HG02759 (cell line): ENCODE measurements at regions not wholly inside any gene's neighbourhood (a gene's known extent, or its start where the extent isn't known, plus 50 kb on each side); places are given as distances from the start of the nearest gene placed in this dataset.

ENCODE experiments used
- ATAC-seq: cut with Tn5 transposase; IDR thresholded peaks from one replicate; pipeline ENCODE4 v1.9.1; 2021; ENCODE audit warnings: mild to moderate bottlenecking, moderate library complexity; ENCODE audit not compliant: unreplicated experiment

DNA sequence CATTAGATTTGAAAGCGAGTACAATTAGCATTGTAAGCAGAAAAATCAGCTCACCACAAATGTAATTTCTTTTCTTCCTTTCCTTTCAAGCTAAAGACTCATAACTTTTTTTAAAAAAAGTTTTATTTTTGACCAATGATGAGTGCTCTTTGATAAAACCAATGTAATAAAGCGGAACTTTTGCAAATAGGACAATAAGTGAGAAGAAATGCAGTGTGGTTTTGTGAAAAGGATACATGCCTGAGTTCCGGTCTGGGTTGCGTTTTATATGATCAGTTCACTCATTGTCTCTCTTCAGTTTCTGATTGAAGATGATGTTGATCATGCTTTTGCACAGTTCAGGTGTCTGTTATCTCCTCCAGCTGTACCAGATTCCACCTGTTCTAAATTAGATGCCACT is 274.4 kb downstream of the KLF12 start:
- no peak for ATAC-seq

DNA sequence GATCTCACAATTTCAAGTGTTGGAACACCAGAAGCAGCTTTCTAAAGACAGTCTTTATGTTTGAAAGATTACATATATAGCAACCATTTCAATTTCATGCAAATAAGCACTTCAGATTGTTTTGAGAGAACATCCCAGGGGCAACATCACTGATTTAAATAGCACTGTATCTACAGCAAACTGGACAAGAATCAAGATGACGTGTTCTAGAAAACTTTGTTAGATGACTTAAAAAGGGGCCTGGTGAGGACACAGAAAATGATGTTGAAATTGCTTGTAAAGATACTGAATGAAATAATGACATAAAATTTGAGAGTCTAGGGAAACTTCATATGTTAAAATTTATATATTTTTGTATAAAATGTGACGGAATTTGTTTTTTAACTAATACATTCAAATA is 277.1 kb downstream of the KLF12 start:
- ATAC-seq: no peak

DNA sequence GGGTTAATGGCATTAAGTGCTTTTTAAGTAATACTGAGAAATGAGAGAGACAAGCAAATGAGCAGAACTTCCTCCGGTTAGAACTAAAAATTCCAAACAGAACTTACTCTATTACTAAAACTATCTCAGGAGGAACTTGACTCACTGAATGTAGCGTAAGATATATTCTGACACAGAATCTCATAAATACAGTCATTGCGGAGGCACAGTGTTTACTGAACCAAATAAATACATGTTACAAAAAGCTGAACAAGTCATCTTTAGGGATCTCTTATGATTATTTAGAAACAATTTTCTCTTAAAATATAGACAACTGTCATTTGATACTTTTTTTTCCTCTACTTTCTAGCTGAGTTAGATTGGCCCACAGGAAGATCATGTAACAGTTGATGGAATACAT is 283.1 kb downstream of the KLF12 start:
- ATAC-seq: no peak

DNA sequence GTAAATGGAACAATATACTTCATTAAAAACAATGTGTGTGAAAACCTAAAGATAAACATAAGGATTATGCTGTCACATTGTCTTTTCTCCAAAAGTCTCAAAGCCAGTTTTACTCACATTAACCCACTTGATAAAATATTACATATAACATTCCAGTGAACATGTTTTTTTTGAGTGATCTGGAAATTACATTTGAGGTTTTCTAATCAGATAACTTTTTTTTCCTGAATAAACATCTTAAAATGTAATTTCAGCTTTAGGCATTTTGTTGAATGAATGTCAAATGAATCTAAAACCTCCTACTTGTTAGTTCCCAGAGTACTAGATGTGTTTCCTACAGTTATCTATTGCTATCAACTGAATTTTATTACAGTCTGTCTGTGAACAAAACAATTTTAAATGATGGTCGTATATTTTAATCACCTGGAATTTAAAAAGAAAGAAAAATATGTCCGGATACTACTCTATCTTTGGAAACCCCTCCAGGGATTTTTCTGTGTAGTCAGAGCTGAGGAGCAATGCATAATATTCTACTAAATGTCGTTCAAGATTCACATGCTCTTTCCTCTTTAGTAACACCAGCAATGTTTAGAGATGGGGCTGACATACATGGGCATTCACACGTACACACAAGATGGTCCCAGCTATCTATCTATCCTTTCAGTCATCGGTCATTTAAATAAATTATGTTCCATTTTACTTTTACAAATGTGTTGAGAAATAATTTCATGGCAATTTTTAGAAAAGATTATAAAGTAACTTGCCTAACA is 283.9 kb downstream of the KLF12 start:
- ATAC-seq: no peak

DNA sequence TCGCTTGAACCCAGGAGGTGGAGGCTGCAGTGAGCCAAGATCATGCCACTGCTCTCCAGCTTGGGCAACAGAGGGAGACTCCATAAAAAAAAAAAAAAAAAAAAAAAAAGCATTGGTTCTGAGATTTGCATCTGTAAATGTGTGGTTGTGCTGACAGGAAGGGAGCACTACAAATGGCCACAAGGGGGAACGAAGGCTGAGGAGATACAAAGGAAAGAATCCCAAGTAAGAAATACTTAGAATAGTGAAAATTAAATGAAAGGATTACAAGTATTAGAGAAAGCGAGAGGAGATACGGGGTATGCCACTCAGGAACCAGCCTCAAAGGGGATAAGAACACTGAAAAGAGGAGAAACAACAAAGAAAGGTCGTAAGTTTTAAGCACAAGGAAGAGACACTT is 284.9 kb downstream of the KLF12 start:
- no peak for ATAC-seq

DNA sequence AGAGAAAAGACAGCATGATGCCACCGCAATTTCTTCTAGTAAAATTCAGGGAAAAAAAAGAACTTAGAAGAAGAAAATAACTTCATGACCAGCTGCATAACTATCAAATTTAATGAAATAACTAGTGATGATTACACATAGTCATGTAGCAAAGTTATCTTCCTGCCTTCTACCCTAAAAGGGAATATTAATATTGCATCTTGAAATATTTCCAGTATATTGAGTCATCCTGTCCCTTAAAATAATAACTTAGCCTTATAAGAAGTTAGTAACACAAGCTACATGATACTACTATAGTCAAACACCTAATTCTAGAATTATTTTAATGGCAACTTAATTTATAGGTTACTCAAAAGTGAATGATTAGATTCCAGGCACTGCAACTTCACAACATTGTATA is 289.2 kb downstream of the KLF12 start:
- ATAC-seq: no peak

DNA sequence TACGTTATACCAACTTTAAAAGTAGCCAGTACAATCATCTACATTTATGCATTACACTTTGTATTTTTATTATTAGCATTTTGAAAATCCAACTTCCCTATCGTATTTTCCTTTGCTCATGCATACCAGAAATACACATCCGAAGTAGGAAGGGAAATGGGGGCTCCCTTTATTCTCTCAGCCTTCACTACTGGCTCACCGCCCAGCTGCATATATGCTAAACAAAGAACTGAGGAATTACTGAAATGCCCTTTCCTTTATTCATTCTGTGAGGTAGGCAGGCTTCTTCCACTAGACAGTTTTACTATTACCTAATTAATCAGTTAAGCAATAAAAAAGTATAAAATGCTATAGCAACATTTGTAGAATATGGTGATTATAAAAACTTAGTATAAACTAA is 291.6 kb downstream of the KLF12 start:
- ATAC-seq: no peak

DNA sequence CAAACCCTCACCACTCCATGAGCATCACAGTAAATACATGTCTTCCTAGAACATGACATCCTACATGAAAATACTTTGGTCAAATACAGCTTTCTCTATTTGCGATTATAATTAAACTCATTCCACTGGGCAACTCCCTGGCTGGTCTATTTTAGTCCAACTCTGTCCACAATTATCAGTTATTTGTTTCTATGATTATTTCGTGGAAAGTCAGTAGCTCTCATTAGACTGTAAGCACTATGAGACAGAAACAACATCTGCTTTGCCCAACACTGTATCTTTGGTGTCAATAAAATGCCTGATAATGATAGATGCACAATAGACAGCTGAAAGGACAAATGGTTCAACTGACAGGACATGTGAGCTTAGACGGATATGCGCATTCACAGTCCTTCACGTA is 292.0 kb downstream of the KLF12 start:
- no peak for ATAC-seq

DNA sequence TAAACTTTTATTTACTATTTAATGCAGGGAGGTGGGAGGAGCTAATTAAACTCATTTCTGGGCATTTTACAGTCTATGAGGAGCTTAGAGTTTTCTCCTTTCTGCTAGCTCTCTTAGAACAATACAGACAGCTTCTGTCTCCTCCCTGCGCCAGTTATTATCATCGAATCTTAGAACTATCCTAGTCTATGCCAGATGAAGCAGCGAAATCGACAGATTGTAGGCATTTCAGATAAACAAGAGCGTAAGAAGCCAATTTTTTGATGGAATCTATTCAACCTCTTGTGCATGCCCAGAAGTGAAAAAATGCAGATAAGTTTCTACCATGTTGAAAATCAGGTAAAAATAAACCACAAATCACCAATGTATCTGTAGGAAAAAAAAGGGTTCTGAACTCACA is 297.1 kb downstream of the KLF12 start:
- ATAC-seq: no peak

DNA sequence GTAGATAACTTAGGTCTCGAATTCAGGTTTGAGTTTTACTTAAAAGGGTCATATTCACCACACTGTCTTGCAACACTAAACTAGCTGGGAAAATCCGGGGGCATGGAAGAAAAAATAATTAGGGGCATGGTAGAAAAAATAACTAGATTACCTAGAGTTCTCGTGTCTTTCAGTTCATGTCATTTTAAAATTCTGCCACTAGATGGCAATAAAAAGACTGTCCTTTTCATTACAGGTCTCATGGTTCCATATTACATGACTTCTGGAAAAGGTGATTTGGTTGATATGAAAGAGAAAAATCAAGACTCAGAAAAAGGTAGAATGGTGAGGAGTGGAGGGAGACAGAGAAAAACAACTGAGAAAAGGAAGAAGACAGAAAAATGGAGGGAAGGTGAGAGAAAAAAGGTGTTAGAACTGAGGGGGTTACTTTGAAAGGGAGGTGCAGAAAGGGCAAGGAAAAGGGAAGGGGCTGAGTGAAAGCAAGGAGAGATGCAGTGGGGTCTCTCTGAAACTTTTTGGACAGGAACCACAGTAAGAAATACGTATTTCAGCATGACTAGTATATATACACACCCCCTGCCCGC is 299.0 kb downstream of the KLF12 start:
- peak; percentile 74 for ATAC-seq

DNA sequence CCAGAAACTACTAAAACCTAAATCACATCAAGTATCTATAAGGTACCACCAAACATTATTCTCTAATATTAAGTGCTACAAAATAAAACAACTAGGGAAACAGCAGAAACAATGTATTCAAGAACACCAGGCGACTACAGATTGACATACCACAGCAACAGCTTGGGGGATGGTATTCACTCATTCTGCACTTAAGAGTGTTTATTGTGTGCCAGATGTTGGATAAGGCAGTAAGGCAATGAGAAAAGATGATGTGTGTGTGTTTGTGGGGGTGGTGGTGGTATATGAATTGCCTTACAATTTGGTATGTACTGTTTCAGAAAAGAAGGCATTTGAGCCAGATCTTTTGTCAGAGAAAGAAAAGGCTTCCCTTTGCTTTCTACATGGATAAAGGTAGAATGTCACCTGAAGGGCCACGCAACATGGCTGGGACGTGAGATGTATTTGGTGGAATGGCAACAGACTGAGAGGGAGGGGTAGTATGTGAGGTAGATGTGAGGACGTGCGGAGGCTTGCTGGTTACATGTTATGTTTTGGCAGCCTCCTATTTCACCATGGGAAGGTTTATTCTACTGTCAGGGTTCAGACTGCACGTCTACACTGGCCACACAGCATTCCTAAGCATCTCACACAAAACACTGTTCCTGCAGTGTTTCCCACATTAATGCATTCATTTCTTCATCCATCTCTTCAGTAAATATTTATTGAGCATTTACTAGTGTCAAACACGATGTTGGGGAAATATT is 300.7 kb downstream of the KLF12 start:
- ATAC-seq: no peak

DNA sequence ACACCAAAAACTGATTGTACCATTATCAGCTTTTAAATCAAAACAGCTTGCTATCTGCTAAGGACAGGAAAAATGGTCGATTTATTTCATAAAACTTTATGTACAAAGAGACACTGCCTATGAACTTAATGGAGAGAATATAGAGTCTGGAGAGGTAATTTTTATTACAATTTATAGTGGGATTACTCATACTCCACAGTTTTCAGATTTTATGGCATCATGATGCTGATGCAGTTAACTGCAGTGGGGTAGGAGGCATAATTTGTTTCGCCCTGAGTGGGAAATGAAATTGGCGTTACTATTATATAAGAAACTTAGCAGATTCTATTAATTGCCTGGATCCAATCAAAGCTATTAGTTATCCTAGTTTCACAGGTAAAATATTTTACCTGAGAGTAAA is 301.4 kb downstream of the KLF12 start:
- no peak for ATAC-seq

DNA sequence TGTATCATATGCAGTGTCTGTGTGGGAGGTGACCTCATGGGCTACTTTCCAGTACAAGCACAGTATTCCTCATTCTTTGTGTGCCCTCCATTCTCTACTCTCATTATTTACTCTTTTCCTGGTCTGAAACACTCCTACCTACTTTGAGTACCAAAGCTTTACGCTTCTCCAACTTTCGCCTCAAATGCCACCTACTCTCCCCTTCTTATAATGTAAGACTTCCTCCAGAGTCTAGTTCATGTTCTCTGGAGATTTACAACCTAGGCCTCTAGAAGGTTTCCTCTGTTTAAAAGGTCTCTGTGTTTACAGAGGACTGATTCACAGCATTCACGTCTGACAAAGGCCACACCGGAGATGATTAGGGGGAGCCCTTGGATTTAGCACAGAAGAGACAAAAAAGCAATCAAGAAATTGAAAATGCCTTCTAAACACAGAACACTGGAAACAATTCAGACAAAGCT is 302.0 kb downstream of the KLF12 start:
- ATAC-seq: no peak

DNA sequence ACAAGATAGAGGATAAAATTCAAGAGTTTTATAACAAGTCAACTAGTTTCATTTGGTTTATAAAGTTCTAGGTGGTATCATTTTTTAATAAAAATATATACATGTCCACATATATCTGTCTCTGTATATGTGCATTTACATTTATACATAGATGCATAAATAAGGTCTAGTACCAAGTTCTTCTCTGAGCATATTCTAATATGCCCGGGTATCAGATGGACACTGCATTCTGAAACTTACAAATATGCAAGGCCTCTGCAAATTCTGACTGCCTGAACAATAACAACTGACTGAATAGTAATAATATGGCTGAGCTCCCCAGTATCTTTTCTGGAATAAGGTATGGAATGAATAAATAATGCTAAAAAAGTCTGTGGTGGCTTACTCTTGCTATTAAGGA is 304.8 kb downstream of the KLF12 start:
- ATAC-seq: no peak

DNA sequence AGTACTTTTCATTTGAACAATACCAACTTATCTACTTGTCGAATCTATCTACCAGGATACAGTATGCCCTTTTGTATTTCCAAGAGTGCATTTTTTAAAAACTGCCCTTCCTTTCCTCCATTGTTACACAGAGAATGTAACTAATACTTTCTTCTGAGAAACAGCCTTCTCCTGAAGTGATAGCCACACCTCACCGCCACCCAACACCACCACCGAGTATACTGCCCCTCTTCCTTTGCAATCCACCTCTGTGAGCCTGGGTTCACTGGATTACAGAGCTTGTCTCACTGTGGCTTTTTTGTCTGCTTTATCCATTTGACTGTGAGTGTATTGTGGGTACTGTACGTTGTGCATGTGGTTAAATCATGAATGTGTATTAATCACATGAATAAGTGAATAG is 305.4 kb downstream of the KLF12 start:
- no peak for ATAC-seq

DNA sequence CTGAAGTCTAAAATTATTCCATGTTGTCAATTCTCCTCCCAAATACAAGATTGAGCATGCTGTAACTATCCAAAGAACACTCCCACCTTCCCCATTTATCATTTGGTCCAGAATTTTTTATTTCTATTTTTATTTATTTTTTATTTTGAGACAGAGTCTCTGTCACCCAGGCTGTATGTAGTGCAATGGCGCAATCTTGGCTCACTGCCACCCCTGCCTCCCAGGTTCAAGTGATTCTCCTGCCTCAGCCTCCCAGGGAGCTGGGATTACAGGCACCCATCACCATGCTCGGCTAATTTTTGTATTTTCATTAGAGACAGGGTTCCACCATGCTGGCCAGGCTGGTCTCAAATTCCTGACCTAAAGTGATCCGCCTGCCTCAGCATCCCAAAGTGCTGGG is 306.8 kb downstream of the KLF12 start:
- ATAC-seq: no peak

DNA sequence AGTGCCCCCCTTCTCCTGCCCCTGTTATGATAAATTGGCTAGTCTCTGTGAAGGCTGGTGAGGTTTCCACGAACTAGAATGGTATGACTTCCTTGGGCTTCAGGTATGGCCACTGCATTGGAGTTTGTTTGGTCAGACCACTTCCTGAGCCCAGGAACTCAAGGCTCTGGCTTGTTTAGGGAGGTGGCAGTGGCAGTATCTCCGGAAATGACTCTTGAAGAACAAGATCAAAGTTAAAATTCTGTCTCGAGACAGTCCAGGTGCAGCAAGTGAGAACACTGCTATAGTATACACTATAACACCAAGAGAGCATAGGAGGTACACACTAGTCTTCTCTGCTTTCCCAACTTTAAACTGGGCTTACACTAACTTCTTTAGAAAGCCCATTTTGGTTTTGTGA is 309.1 kb downstream of the KLF12 start:
- no peak for ATAC-seq

DNA sequence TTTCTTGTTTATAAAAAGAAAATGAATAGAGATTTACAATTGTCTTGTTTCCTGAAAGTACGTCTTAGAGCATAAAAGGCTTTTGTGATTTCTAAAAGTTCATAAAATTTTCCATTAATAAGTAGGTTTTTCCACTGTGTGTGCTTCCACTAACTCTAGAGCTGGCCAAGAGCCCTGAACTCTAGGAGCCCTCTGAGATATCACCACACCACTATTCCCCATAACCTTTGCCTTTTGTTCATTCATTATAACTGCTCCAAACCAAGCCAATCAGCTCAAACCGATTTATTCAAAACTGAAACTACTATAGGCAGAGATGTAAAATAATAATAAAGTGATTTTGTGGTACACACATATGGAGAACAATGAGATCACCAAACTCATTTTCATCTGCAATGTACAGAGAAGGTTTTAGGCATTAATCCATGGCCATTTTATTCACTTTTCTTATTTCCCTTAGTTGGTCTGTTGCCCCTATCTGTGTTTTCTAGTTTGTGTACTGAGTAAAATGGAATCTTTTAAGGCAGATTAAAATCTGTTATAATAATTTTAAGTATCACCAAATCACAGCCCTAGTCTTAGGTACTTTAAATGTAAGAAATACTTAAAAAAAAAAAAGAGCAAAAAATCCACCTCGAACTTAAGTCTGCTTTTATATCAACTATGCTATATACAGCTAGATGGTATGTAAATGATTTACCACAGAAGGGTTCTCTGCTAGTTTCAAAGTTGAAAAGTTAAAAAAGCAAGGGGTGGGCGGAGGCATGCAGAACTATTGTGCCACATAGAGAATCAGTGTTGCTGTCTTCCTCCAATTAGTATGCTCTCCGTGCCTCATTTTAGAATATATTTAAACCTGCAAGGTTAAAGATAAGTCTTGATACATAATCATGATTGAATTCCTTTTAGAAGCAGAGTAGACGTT is 311.3 kb downstream of the KLF12 start:
- ATAC-seq: no peak

DNA sequence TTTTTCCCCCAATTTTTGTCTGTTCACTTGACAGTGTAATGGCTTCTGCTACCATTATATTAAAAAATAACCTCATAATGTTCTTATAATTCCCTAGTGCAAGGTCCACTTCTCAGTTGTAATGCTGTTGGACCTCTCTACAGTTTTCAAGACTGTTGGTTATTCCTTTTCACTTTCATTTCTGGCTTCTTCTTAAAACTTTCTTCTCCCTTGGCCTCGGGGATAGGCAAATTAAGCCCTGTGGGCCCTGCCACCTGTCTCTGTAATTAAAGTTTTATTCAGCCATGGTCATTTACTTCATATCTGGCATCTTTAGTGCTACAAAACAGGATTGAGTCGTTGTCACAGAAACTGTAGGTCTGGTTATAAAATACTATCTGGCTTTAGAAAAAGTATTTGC is 313.5 kb downstream of the KLF12 start:
- peak; percentile 67 for ATAC-seq

DNA sequence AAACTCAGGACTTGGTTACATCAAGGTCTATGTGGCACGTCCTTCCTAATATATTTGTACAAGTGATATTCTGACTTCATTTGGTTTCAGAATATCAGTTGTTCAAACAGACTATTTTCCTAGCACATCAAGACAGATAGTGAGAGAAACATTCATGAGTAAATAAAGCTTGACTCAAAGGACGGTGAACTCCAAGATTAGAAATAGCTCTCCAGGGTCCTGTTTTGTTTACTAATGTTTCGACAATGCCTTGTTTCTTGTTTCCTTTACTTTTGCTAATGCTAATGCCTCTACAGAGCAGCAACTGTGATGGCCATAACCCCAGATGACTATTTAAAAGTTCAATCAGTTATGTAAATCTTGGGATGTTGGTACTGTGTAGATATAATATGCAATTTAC is 313.9 kb downstream of the KLF12 start:
- ATAC-seq: no peak

DNA sequence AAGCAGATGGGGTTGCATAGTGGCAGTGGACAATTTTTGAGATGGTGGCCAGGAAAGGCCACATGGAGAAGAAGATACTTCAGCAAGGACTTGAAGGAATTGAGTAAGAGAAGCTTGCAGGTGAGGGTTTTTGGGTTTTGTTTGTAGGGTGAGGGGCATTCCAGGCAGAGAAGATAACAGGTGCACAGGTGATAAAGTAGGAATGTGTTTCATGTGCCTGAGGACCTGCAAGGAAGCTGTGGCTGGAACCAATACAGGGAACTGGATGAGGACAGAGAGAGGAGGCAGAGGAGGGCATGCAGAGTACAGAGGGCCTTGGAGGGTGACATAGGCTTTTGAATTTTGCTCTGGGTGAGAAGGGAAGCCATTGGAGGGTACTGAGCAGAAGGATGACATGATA is 314.5 kb downstream of the KLF12 start:
- no peak for ATAC-seq
